Endodermal cell (in vitro differentiated cells): ENCODE measurements at regions not wholly inside any gene's neighbourhood (a gene's known extent, or its start where the extent isn't known, plus 50 kb on each side); places are given as distances from the start of the nearest gene placed in this dataset.

Source experiments
- DNase-seq: peaks from one replicate; pipeline ENCODE4 v3.0.0-alpha.2; 2017
- H3K27ac ChIP-seq: 2 replicates; pipeline ENCODE4 v1.5.1; 2013; ENCODE audit warnings: mild to moderate bottlenecking, low read depth, low read length, moderate library complexity
- H3K27me3 ChIP-seq: 2 replicates; pipeline ENCODE4 v1.6.1; 2013; ENCODE audit warnings: mild to moderate bottlenecking, low read length, moderate library complexity; ENCODE audit not compliant: insufficient read depth, control insufficient read depth, poor library complexity, severe bottlenecking
- H3K36me3 ChIP-seq: 2 replicates; pipeline ENCODE4 v1.7.0; 2013; ENCODE audit warnings: mild to moderate bottlenecking, low read length, moderate library complexity; ENCODE audit not compliant: control insufficient read depth, insufficient read depth
- H3K4me1 ChIP-seq: one replicate; pipeline ENCODE4 v1.7.0; 2013; ENCODE audit warnings: low read length; ENCODE audit not compliant: control insufficient read depth, insufficient read depth
- H3K4me3 ChIP-seq: 2 replicates; pipeline ENCODE4 v1.5.1; 2013; ENCODE audit warnings: mild to moderate bottlenecking, low read length, moderate library complexity
- H3K9ac ChIP-seq: 2 replicates; pipeline ENCODE4 v1.6.1; 2013; ENCODE audit warnings: mild to moderate bottlenecking, low read length, moderate library complexity; ENCODE audit not compliant: poor library complexity, severe bottlenecking; ENCODE audit errors: extremely low read depth
- H3K9me3 ChIP-seq: 2 replicates; pipeline ENCODE4 v1.6.1; 2013; ENCODE audit warnings: mild to moderate bottlenecking, low read length, moderate library complexity; ENCODE audit not compliant: control insufficient read depth
- H3K27ac Mint-ChIP-seq: 2 replicates; pipeline ENCODE4 v1.8.0; 2020; ENCODE audit warnings: mixed read lengths
- H3K27me3 Mint-ChIP-seq: 2 replicates; pipeline ENCODE4 v1.8.0; 2021; ENCODE audit warnings: mild to moderate bottlenecking, mixed read lengths; ENCODE audit not compliant: insufficient read depth
- H3K36me3 Mint-ChIP-seq: 2 replicates; pipeline ENCODE4 v1.8.0; 2020; ENCODE audit warnings: low read depth, mixed read lengths
- H3K4me1 Mint-ChIP-seq: 2 replicates; pipeline ENCODE4 v1.8.0; 2020; ENCODE audit warnings: mixed read lengths
- H3K4me3 Mint-ChIP-seq: 2 replicates; pipeline ENCODE4 v1.8.0; 2020; ENCODE audit warnings: mild to moderate bottlenecking, moderate library complexity, mixed read lengths
- H3K9me3 Mint-ChIP-seq: 2 replicates; pipeline ENCODE4 v1.8.0; 2020; ENCODE audit warnings: mild to moderate bottlenecking, mixed read lengths
- CTCF ChIP-seq: fragments of 200-600 bp; sonication (generic); conservative IDR thresholded peaks from 2 replicates; pipeline ENCODE4 v1.5.0; 2021; ENCODE audit warnings: antibody characterized with exemption, mild to moderate bottlenecking
- WGBS, 2 experiments: methylation state at CpG; one replicate each; pipeline versions ENCODE4 v1.1.5 to v1.1.7; 2013; ENCODE audit warnings: missing lambda C conversion rate in 2 of 2, mixed read lengths in 1 of 2; ENCODE audit not compliant: insufficient coverage in 1 of 2, insufficient read length in 1 of 2; 5-methylcytosine and 5-hydroxymethylcytosine counted together

- H3K4me1 Mint-ChIP-seq = peaks cover 7% of the 10 kb centered on the region
- H3K27ac Mint-ChIP-seq = no peak overlapping the region
- Histone ChIP-seq H3K4me3 (no peak overlapping the region), H3K27me3 (no peaks in the 10 kb centered on the region), H3K9ac (no peak overlapping the region), H3K27ac (no peak overlapping the region), H3K36me3 (no peaks in the 10 kb centered on the region), H3K4me1 (no peaks in the 10 kb centered on the region), H3K9me3 (no peaks in the 10 kb centered on the region)
- TF ChIP-seq CTCF = no peak
- H3K4me3 Mint-ChIP-seq = no peak overlapping the region
- no peak for DNase-seq
- WGBS, 2 experiments = 71 to 90% methylated on average over 1 to 2 of the region's 3 CpGs
- H3K27me3 Mint-ChIP-seq = no peaks in the 10 kb centered on the region
- H3K9me3 Mint-ChIP-seq = no peaks in the 10 kb centered on the region
- H3K36me3 Mint-ChIP-seq = no peaks in the 10 kb centered on the region
Measured at GRCh38 chr1:187054862-187055757, 226.4 kb downstream of the PLA2G4A start.

- no peaks in the 10 kb centered on the region for H3K36me3 ChIP-seq
- no peaks in the 10 kb centered on the region for H3K9me3 ChIP-seq
- Mint-ChIP-seq H3K27ac (no peak overlapping the region), H3K4me3 (no peak overlapping the region), H3K4me1 (no peaks in the 10 kb centered on the region), H3K9me3 (no peaks in the 10 kb centered on the region), H3K36me3 (no peaks in the 10 kb centered on the region), H3K27me3 (no peaks in the 10 kb centered on the region)
- no peak overlapping the region for H3K4me3 ChIP-seq
- H3K4me1 ChIP-seq = no peaks in the 10 kb centered on the region
- no peak overlapping the region for H3K27ac ChIP-seq
- 83 to 87% methylated on average over 1 of the region's 2 CpGs for WGBS, 2 experiments
- no peak overlapping the region for H3K9ac ChIP-seq
- DNase-seq = no peak
- no peaks in the 10 kb centered on the region for H3K27me3 ChIP-seq
- no peak for TF ChIP-seq CTCF
Measured at GRCh38 chr1:187063271-187063670, 234.5 kb downstream of the PLA2G4A start.

- no peaks in the 10 kb centered on the region for H3K4me1 ChIP-seq
- no peak overlapping the region for H3K9ac ChIP-seq
- Mint-ChIP-seq H3K27me3 (no peaks in the 10 kb centered on the region), H3K9me3 (no peaks in the 10 kb centered on the region), H3K4me3 (no peak overlapping the region), H3K4me1 (peaks cover 3% of the 10 kb centered on the region), H3K27ac (no peak overlapping the region), H3K36me3 (no peaks in the 10 kb centered on the region)
- H3K9me3 ChIP-seq = no peaks in the 10 kb centered on the region
- H3K36me3 ChIP-seq = no peaks in the 10 kb centered on the region
- H3K27me3 ChIP-seq = no peaks in the 10 kb centered on the region
- TF ChIP-seq CTCF = no peak
- H3K27ac ChIP-seq = no peak overlapping the region
- no peak for DNase-seq
- no peak overlapping the region for H3K4me3 ChIP-seq
- WGBS, 2 experiments = 92% methylated on average over 1 of the region's 1 CpG; no CpG with 5 or more reads in 1 of the 2 experiments
Measured at GRCh38 chr1:187067160-187067559, 238.4 kb downstream of the PLA2G4A start.
